Choroid plexus epithelial cell (primary cell): ENCODE measurements at regions not wholly inside any gene's neighbourhood (a gene's known extent, or its start where the extent isn't known, plus 50 kb on each side); places are given as distances from the start of the nearest gene placed in this dataset.
"Not testable (repeated sequence)": the region's sequence is repeated elsewhere in the genome, so short reads cannot be mapped to it uniquely, and the experiment has no call there.

Experiments
- DNase-seq: peaks from one replicate; pipeline ENCODE4 v3.0.0-alpha.2; 2010; ENCODE audit warnings: low read depth
- H3K4me3 ChIP-seq: 2 replicates; pipeline ENCODE4 v1.5.1; 2011; ENCODE audit warnings: low read depth, mild to moderate bottlenecking, control low read depth, low read length, moderate library complexity
- TF ChIP-seq, protein P1 (sequence below): conservative IDR thresholded peaks from 2 replicates; pipeline ENCODE4 v1.5.1; 2011; ENCODE audit warnings: low read depth, mild to moderate bottlenecking, control low read depth, inconsistent platforms, low read length, moderate library complexity

DNA sequence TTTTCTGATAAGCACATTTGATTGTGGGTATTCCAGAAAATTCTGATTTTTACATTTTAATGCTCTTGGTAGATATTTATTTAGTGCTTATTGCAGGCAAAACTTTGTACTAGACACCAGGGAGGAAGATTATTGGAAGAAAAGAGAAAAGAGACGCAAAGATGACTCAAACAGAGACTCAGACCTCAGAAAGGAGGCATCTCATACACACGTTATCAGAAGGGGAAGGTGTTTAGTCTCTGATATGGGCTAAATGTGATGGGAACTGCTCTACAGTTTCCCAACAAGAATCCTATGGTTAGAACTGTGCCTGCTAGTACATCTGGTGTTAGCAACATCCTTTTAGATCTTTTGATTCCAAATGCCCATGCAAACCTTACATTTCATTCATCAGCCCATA is 245.6 kb downstream of the KLF5 start:
- DNase-seq, result no peak
- TF ChIP-seq, protein P1, sequence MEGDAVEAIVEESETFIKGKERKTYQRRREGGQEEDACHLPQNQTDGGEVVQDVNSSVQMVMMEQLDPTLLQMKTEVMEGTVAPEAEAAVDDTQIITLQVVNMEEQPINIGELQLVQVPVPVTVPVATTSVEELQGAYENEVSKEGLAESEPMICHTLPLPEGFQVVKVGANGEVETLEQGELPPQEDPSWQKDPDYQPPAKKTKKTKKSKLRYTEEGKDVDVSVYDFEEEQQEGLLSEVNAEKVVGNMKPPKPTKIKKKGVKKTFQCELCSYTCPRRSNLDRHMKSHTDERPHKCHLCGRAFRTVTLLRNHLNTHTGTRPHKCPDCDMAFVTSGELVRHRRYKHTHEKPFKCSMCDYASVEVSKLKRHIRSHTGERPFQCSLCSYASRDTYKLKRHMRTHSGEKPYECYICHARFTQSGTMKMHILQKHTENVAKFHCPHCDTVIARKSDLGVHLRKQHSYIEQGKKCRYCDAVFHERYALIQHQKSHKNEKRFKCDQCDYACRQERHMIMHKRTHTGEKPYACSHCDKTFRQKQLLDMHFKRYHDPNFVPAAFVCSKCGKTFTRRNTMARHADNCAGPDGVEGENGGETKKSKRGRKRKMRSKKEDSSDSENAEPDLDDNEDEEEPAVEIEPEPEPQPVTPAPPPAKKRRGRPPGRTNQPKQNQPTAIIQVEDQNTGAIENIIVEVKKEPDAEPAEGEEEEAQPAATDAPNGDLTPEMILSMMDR, result no peak
- H3K4me3 ChIP-seq, result no peak overlapping the region

GRCh38 chr13:73303851-73304250 is 245.0 kb downstream of the KLF5 start:
- TF ChIP-seq, protein P1, result no peak
- no peak overlapping the region for H3K4me3 ChIP-seq
- DNase-seq, result peak; percentile 14

DNA sequence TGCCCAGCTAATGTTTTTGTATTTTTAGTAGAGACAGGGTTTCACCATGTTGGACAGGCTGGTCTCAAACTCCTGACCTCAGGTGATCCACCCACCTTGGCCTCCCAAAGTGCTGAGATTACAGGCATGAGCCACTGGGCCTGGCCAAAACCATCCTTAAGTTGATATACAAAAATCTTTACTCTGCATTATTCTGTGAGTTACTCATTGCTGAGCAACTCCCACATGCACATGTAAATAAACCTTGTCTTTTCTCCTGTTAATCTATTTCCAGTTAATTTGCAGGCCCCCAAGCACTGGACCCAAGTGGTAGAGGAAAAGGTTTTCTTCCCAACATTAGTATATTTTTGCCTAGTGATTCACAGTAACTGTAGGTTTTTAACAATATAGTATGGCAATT is 242.8 kb downstream of the KLF5 start:
- H3K4me3 ChIP-seq, DNase-seq: not testable (repeated sequence)

- DNase-seq, result no peak
- TF ChIP-seq, protein P1, result no peak
- H3K4me3 ChIP-seq, result no peak overlapping the region
Measured at GRCh38 chr13:73300718-73301425, 242.1 kb downstream of the KLF5 start.

GRCh38 chr13:73299787-73300186 is 241.0 kb downstream of the KLF5 start:
- no peak overlapping the region for H3K4me3 ChIP-seq
- TF ChIP-seq, protein P1, result no peak
- peak; percentile 2 for DNase-seq

DNA sequence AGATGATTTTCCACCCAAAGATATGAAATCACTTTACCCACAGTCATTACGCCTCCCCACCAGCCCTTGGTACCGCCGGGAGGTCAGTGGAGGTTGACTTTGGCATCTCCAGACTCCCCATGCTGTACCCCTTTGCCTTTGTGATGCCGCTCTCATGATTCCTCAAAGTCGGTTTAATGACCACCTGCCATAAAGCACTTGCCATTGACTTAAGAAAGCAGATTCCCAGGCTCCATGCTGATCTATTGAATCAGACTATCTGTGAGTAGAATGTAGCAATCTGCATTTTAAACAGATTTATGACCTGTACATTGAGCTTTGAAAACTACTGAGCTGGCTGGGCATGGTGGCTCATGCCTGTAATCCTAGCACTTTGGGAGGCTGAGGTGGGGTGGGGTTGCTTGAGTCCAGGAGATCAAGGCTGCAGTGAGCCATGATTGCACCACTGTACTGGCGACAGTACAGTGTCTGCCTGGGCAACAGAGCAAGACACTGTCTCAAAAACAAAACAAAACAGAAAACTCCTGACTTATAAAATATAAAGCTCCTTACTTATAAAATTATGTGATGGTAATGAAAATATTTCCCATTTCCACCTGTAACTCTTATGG is 235.2 kb downstream of the KLF5 start:
- no peak for DNase-seq
- TF ChIP-seq, protein P1, result no peak
- no peak overlapping the region for H3K4me3 ChIP-seq

GRCh38 chr13:73292127-73292526 is 233.3 kb downstream of the KLF5 start:
- H3K4me3 ChIP-seq, result no peak overlapping the region
- TF ChIP-seq, protein P1, result no peak
- DNase-seq, result no peak
